Breast epithelium (tissue), 3 donors: ENCODE measurements at regions not wholly inside any gene's neighbourhood (a gene's known extent, or its start where the extent isn't known, plus 50 kb on each side); places are given as distances from the start of the nearest gene placed in this dataset.

Source experiments
- CTCF ChIP-seq, 3 donors: fragments of 450-650 bp; IDR thresholded peaks; one replicate each; pipeline ENCODE4 v1.5.1; 2016 to 2017; ENCODE audit warnings: antibody characterized with exemption in 3 of 3, mild to moderate bottlenecking in 3 of 3, moderate library complexity in 3 of 3
- POLR2A ChIP-seq: fragments of 450-650 bp; IDR thresholded peaks from one replicate; pipeline ENCODE4 v1.6.1; 2016; ENCODE audit warnings: antibody characterized with exemption, mild to moderate bottlenecking, moderate library complexity
- POLR2AphosphoS5 ChIP-seq, 3 donors: sonication (generic); formaldehyde crosslinking; IDR thresholded peaks; one replicate each; pipeline ENCODE4 v1.6.1; 2017; ENCODE audit warnings: antibody characterized with exemption in 3 of 3

- no peak for TF ChIP-seq CTCF (IDR thresholded peaks at IDR 0.05)
- TF ChIP-seq POLR2A: no peak
- no peak for TF ChIP-seq POLR2AphosphoS5 (IDR thresholded peaks at IDR 0.05)
Observed at GRCh38 chr1:4072481-4073153, 172.5 kb upstream of the C1orf174 start.
